ENCODE measurements at regions not wholly inside any gene's neighbourhood (a gene's known extent, or its start where the extent isn't known, plus 50 kb on each side); places are given as distances from the start of the nearest gene placed in this dataset.

GRCh38 chr9:105972466-105973204 is 278.3 kb downstream of the TMEM38B start:
- TF ChIP-seq ZNF274 (IDR thresholded peaks at IDR 0.05; ENCODE audit: low read depth, low read length) (no peak), YY1 (IDR thresholded peaks at IDR 0.05; ENCODE audit: insufficient read depth, insufficient read length) (no peak), SUZ12 (IDR thresholded peaks at IDR 0.05; ENCODE audit: extremely low read depth, insufficient read depth, insufficient read length) (no peak)
